ENCODE measurements at regions not wholly inside any gene's neighbourhood (a gene's known extent, or its start where the extent isn't known, plus 50 kb on each side); places are given as distances from the start of the nearest gene placed in this dataset.
A peak's percentile ranks its signal among the peaks of the same experiment; 100 is the strongest.
"Not testable (repeated sequence)": the region's sequence is repeated elsewhere in the genome, so short reads cannot be mapped to it uniquely, and the experiment has no call there.

DNA sequence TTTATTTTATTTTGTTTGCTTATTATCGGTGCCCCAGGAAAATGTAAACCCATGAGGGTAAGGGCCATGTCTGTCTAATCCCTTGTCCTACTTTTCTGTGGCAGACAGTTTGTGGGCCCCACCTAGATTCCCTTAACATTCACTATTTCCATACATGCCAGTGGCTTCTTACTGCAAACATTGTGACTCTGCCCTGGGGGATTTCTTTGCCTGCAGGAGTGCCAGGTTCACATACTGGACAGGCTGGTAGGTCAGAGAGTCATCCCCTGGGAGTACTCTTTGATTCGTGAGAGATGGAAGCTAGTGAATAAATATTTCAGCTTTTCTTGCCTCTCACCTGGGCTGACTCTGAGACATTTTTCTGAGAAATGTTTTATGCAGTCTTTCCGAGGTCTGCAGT is 122.8 kb upstream of the TBX5 start:
- intact Hi-C loops (cut with micrococcal nuclease), result no loop called here
- H3K9me2 ChIP-seq (replicated peaks; ENCODE audit: low read length), result no peaks in the 10 kb centered on the region
- DNase-seq (peak; percentile 35), ATAC-seq (no peak)
- ChIA-PET POLR2A (ENCODE audit: unreplicated experiment) (no interaction called here), CTCF (no interaction called here)
- no TSS peak for BruUV-seq (replicated peaks)
- no peaks in the 10 kb centered on the region for H3K36me3 ChIP-seq (ENCODE audit: low read depth, low read length)
- no peaks in the 10 kb centered on the region for H3K79me2 ChIP-seq (ENCODE audit: low read length)
- H3K4me1 ChIP-seq (ENCODE audit: insufficient read depth, low read length), result no peaks in the 10 kb centered on the region
- H2AFZ ChIP-seq (ENCODE audit: low read length), result no peak overlapping the region
- H3K27ac ChIP-seq (ENCODE audit: low read length), result no peak overlapping the region
- H3K9ac ChIP-seq (ENCODE audit: low read length), result no peak overlapping the region
- no peak overlapping the region for H3K4me2 ChIP-seq (ENCODE audit: low read length)
- TF ChIP-seq, protein P1, sequence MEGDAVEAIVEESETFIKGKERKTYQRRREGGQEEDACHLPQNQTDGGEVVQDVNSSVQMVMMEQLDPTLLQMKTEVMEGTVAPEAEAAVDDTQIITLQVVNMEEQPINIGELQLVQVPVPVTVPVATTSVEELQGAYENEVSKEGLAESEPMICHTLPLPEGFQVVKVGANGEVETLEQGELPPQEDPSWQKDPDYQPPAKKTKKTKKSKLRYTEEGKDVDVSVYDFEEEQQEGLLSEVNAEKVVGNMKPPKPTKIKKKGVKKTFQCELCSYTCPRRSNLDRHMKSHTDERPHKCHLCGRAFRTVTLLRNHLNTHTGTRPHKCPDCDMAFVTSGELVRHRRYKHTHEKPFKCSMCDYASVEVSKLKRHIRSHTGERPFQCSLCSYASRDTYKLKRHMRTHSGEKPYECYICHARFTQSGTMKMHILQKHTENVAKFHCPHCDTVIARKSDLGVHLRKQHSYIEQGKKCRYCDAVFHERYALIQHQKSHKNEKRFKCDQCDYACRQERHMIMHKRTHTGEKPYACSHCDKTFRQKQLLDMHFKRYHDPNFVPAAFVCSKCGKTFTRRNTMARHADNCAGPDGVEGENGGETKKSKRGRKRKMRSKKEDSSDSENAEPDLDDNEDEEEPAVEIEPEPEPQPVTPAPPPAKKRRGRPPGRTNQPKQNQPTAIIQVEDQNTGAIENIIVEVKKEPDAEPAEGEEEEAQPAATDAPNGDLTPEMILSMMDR (conservative IDR thresholded peaks at IDR 0.05; ENCODE audit: low read depth, low read length), result no peak
- TF ChIP-seq EZH2phosphoT487 (IDR thresholded peaks at IDR 0.05; ENCODE audit: borderline replicate concordance, low read length), result no peak
- TF ChIP-seq EZH2 (IDR thresholded peaks at IDR 0.05; ENCODE audit: low read length, unreplicated experiment), result no peak
- peaks cover 74% of the 10 kb centered on the region for H3K27me3 ChIP-seq (ENCODE audit: low read length)
- H4K20me1 ChIP-seq (ENCODE audit: low read length), result no peaks in the 10 kb centered on the region
- no peaks in the 10 kb centered on the region for H3K9me3 ChIP-seq (ENCODE audit: low read length)
- no peak overlapping the region for H3K4me3 ChIP-seq (ENCODE audit: low read length)
- H3F3A ChIP-seq (ENCODE audit: low read length, unreplicated experiment), result no peaks in the 10 kb centered on the region

- peaks cover 52% of the 10 kb centered on the region for H3K27me3 ChIP-seq (ENCODE audit: low read length)
- H3K4me2 ChIP-seq (ENCODE audit: low read length); intact Hi-C loops (cut with micrococcal nuclease); H3K27ac ChIP-seq (ENCODE audit: low read length); DNase-seq; H3F3A ChIP-seq (ENCODE audit: low read length, unreplicated experiment); BruUV-seq (replicated peaks); H3K9ac ChIP-seq (ENCODE audit: low read length); H3K36me3 ChIP-seq (ENCODE audit: low read depth, low read length); H3K9me2 ChIP-seq (replicated peaks; ENCODE audit: low read length); CTCF ChIA-PET; H3K79me2 ChIP-seq (ENCODE audit: low read length); POLR2A ChIA-PET (ENCODE audit: unreplicated experiment); H3K4me1 ChIP-seq (ENCODE audit: insufficient read depth, low read length); H4K20me1 ChIP-seq (ENCODE audit: low read length); H3K9me3 ChIP-seq (ENCODE audit: low read length); ATAC-seq; H2AFZ ChIP-seq (ENCODE audit: low read length); H3K4me3 ChIP-seq (ENCODE audit: low read length): not testable (repeated sequence)
Observed at GRCh38 chr12:114521160-114521559, 115.2 kb upstream of the TBX5 start.

DNA sequence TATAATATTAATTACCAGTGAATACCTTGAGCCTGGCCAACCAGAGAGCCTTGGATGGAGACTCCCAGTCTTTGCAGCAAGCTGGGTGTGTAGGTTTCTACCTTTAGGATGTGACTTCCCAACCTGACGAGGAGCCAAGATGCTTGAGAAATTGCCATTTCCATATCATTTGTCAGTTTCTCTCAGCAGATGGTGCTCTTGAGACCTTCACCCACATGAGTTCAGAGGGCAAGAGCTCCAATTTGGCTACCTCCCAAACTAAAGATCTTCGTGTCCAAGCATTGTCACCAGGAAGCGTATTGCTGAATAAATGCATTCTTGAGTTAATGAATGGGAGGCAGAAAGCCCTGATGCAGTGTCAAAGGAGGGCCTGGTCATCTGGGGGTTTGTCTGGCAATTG is 106.4 kb upstream of the TBX5 start:
- Histone ChIP-seq H3K36me3 (ENCODE audit: low read depth, low read length) (no peaks in the 10 kb centered on the region), H4K20me1 (ENCODE audit: low read length) (no peaks in the 10 kb centered on the region), H3K27ac (ENCODE audit: low read length) (no peak overlapping the region), H3K4me1 (ENCODE audit: insufficient read depth, low read length) (no peaks in the 10 kb centered on the region), H3K27me3 (ENCODE audit: low read length) (peaks cover 60% of the 10 kb centered on the region), H3K79me2 (ENCODE audit: low read length) (no peaks in the 10 kb centered on the region), H2AFZ (ENCODE audit: low read length) (no peak overlapping the region), H3K4me2 (ENCODE audit: low read length) (no peak overlapping the region), H3K9ac (ENCODE audit: low read length) (no peak overlapping the region), H3K4me3 (ENCODE audit: low read length) (no peak overlapping the region), H3K9me2 (replicated peaks; ENCODE audit: low read length) (no peaks in the 10 kb centered on the region), H3F3A (ENCODE audit: low read length, unreplicated experiment) (no peaks in the 10 kb centered on the region), H3K9me3 (ENCODE audit: low read length) (no peaks in the 10 kb centered on the region)
- intact Hi-C loops (cut with micrococcal nuclease), result no loop called here
- CTCF ChIA-PET, result no interaction called here
- no peak for ATAC-seq
- no TSS peak for BruUV-seq (replicated peaks)
- POLR2A ChIA-PET (ENCODE audit: unreplicated experiment), result interaction anchor here (0.6 kb wide), 1 partner anchor 1341 kb away, joined by 4 read pairs; no protein-coding TSS in a partner anchor
- TF ChIP-seq EZH2 (IDR thresholded peaks at IDR 0.05; ENCODE audit: low read length, unreplicated experiment) (no peak), EZH2phosphoT487 (IDR thresholded peaks at IDR 0.05; ENCODE audit: borderline replicate concordance, low read length) (no peak)
- TF ChIP-seq, protein P1 (conservative IDR thresholded peaks at IDR 0.05; ENCODE audit: low read depth, low read length), result no peak
- no peak for DNase-seq
